ENCODE measurements at regions not wholly inside any gene's neighbourhood (a gene's known extent, or its start where the extent isn't known, plus 50 kb on each side); places are given as distances from the start of the nearest gene placed in this dataset.
"Not testable (repeated sequence)": the region's sequence is repeated elsewhere in the genome, so short reads cannot be mapped to it uniquely, and the experiment has no call there.

DNA sequence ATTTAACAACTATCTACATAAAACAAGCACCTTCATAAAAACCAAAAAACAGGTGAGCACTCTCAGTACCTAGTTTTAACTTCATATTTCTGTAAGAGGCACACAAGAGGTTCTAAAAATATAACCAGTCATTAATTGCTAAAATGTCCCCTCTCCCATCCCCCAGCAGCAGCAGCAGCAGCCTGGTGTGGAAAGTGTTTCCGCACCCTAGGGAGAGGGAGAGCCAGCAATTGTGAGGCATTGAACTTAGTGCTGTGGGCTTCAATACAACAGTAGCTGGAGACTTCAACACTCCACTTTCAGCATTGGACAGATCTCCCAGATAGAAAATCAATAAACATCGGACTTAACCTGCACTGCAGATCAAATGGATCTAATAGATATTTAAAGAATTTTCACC, 1158.5 kb downstream of the JRKL start:
- no peak for DNase-seq (ENCODE audit: low read depth in 2 of 2)

DNA sequence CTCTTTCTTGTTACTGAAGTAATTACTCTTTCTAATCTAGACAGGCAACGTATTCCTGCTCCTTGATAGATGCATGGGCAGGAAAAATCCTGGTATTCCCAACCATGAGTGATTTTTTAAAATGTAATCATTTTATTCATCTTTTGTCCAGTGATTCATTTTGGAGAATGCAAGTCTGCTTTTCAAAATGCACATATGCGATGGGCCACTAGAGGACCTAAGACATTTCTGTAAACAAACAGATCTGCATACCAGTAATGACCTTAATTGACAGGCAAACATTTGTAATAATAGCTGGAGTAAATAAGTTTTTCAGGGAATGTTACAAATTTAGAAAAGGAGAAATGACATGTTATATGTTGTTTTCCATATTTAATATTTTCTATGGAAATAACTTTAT, 1167.6 kb downstream of the JRKL start:
- no peak for DNase-seq (ENCODE audit: low read depth in 2 of 2)

DNA sequence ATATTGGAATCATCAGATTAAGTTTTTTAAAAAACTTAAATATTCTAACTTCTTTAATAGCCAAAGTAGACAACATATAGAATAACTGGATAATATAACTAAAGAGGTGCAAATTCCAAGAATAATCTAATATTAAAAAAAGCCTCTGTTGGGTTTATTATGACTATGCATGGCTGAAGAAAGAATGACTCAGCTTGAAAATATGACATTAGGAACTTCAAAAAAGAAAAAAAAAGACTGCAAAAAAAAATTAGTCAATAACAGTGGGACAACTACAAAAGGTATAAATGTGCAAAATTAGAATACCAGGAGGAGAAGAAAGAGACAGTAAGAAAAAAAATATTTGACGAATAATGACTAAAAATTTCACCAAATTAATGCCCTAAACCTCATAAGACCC, 1178.0 kb downstream of the JRKL start:
- no peak for DNase-seq (ENCODE audit: low read depth in 2 of 2)

DNA sequence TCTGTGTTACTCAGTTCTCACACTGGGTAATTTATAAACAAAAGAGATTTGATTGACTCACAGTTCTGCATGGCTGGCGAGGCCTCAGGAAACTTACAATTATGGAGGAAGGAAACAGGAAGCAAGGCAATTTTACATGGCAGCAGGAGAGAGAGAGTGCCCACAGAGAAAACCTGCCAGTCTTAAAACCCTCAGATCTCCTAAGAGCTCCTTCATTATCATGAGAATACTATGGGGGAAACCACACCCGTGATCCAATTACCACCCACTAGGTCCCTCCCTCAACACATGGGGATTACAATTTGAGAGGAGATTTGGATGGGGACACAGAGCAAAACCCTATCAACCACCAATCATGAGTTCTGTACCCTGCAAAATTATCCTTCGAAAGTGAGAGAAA, 1180.8 kb downstream of the JRKL start:
- DNase-seq (ENCODE audit: low read depth in 2 of 2): no peak

DNA sequence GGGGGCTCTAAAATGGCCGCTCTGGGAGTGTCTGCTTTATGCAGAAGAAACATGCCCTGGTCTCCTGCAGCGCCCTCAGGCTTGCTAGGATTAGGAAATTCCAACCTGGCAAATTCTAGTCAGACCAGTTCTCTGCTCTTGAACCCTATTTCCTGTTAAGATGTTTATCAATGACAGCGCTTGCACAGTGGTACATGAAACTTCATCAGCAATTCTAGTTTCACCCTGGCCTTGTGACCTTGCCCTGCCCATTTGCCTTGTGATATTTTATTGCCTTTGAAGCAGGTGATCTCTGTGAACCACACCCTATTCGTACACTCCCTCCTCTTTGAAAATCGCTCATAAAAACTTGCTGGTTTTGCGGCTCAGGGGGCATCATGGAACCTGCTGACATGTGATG, 1184.0 kb downstream of the JRKL start:
- DNase-seq (ENCODE audit: low read depth in 2 of 2): not testable (repeated sequence)

DNA sequence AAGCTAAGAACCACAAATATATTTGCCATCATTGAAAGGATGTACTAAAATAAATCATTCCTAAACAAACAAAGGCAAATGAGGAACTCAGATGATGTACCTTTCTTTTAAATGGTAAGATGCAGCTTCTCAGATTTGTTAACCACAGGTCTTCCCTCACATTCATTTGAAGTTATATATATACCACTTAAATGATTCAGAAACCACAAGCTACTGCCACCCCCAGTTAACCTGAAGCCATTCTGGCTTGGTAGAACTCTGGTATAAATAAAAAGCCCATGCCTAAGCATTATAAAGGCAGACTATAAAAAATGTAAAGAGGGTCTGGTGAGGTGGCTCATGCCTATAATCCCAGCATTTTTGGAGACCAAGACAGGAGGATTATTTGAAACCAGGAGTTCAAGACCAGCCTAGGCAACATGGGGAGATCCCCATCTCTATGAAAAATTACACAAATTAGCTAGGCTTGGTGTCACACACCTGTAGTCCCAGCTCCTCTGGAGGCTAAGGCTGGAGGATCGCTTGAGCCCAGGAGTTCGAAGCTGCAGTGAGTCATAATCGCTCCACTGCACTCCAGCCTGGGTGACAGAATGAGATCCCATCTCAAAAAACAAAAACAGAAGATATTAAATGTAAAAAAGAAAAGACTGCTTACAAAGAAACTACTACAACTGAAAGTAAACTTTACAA, 1185.3 kb downstream of the JRKL start:
- DNase-seq (ENCODE audit: low read depth in 2 of 2): no peak

DNA sequence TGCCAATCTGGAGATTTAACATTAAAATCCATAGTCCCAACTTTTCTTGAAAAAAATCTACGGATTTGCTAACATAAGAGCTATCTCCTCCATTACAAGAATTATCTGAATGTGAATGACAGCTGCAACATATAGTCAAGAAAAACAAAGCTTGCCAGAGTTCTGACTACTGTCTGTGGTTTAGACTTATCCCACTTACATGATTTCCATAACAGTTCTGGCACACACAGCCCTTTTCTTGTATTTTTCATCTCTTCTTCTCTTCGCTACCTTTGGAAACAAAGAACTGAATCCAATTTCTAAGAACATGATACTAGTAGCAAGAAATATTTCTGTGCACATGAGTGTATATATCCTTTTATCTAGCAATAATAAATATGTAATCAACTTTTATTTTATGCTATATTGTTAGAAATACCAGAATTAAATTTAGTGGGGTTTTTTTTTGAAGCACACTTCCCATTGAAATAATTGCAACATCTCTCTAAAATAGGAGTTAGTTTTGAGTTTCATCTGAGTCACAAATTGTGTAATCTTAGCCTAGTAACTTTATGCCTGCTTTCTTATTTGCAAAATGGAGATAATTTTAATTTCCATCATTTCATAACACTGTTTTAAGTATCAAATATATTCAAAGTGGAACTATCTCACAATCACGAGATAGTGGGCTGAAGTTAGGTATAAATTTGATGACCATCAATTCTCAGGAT, 1217.6 kb downstream of the JRKL start:
- no peak for DNase-seq (ENCODE audit: low read depth in 2 of 2)

DNA sequence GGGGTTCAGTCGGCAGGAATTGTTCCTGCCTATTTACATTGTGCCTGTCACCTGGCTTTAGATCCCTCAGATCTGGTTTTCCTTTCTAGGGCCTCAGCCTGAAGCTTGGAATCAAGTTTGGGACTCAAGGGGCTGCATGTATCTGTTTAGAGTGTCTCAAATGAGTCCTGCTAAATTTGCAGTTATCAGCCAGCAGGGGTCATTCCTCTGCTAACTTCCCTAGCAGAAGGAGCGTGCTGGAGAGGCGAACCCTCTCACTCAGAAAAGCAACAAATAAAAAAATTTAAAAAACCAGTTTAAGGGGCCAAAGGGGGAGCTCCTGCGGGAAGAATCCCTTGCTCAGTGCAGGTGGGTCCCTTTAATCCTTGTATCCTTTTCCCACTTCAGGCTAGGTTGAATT, 1220.2 kb downstream of the JRKL start:
- DNase-seq (ENCODE audit: low read depth in 2 of 2): no peak

DNA sequence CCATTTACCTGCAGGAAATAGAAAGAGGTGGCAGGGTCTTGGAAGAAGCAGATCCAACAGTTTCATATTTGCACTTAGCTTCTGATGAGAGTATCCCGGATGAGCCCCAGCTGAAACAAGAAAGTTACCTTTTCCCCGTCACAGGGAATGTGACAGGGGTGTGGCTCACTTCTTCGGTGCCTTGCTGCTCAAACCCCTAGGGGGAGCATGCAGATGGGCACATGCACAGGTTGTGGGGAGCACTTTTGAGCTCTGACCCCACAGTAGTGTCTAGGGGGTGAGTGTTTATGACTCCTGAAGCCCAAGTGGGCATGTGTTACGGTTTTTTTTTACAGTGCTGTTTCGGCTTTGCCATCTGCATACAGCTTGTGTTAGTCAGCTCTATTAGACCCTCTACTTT, 1221.0 kb downstream of the JRKL start:
- DNase-seq (ENCODE audit: low read depth in 2 of 2): no peak

DNA sequence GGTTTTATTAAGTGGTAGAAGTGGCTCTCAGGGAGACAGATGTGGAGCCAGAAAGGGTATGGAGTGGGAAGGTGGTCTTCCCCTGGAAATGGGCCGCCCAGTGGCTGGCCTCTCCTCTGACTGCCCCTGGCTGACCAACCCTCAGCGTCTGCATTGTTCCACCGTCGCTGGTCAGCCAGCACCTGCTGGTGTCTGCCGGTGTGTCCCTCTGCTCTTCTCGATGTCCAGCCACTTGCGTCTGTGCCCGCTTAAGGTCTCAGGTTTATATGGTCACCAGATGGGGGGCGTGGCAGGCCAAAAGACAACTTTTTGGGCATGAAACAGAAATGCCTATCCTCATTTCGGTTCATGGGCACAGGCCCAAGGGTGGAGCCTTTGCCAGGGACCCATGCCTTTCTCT, 1221.5 kb downstream of the JRKL start:
- DNase-seq (ENCODE audit: low read depth in 2 of 2): no peak

DNA sequence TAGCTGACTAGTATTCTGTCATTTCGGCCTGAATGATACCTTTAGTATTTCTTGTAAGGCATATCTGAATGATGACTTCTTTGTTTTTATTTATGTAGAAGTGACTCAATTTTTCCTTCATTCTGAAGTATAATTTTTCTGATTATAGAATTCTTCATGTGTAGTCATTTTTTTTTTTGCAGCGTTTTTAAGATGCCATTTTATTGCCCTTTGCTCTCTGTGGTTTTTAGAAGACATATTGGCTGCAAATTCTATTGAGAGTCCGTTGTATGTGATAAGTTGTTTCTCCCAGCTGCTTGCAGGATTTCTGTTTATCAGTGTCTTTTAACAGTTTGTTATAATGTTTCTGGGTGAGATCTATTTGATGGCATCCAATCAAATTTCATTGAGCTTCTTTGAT, 1224.8 kb downstream of the JRKL start:
- DNase-seq (ENCODE audit: low read depth in 2 of 2): no peak

DNA sequence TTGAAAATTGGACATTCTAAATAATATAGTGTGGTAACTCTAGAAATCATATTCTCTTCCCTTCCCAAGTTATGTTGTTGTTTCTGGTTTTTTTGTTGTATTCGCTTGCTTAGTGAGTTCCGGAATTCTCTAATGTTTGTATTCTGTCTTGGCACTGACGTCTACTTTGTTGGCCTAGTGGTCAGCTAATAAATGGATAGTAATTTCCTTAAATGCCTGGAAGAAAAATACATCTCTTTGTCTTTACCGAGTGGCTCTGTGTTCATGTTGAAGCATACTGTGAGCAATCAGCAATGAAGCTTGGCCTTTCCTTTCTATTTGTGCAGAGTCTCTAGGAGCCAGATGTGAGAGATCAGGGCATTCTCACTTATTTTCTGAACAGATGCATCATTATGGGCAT, 1225.7 kb downstream of the JRKL start:
- DNase-seq (ENCODE audit: low read depth in 2 of 2): no peak

DNA sequence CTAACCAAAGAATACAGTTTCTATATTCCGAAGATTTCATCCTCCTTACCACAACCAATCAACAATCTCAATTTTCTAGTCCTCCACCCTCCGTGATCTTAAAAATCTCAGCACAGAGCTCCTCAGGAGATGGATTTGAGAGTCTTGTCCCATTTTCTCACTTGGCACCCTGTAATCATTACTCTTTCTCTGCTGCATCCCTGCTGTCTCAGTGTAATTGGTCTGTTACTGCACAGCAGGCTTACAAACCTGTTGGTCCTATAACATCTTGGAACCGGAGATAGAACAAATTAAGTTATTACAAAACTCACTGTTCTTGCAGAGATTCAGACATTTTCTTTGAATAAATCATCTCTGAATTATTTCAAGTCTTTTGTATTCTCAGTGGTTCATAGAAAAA, 1227.2 kb downstream of the JRKL start:
- DNase-seq (ENCODE audit: low read depth in 2 of 2): no peak

DNA sequence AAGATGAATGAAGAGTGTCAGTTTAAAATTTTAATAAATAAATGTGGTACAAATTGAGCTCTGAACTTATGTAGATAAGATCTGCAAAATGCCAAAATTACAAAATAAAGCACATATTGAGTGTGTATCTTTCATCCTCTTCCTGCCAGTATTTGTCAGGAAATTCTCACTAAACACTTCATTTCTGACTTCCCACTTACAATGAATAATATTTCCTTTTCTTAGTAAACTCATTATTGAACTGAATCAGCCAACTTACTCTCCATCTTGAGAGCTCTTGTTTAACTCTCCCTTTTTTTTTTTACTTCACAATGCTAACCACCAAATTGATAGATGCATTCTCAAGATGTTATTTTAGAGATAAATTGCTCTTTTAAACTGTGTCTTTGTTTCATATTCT, 1230.2 kb downstream of the JRKL start:
- DNase-seq (ENCODE audit: low read depth in 2 of 2): no peak

DNA sequence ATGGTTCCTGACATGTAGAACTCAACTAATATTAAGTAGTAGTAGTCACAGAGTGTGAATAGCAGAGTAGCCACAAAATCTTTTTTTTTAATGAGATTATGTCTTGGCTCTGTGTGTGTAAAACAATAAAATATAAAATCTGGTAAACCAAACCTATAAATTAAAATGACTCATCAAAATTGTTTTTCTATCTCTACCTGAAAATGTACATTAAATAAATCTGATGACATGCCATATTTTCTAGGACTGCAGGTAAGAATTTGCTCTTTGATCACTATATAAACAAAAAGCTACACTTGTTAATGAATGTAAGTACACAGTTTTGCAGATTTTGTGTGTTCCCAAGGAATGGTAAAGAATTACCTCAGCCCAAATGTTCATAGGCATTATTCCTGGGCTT, 1231.5 kb downstream of the JRKL start:
- no peak for DNase-seq (ENCODE audit: low read depth in 2 of 2)

DNA sequence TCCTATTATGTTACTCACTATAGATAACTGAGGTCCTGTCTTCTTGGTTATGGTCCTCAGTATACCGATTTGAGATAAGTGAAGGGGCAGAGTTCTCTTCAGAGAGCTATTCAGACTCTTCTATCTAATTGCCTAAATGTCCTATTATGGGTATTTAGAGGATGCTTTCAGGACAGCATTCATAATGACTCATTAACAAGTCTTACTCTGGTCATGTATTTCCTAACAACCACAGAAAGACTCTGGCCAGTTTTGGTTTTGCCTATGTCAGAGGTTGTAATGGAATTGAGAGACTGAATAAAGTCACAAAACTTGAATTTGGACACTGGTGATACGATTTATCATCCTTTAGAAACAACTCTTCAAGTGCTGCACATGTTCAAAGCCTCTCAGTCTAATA, 1233.0 kb downstream of the JRKL start:
- DNase-seq (ENCODE audit: low read depth in 2 of 2): no peak

DNA sequence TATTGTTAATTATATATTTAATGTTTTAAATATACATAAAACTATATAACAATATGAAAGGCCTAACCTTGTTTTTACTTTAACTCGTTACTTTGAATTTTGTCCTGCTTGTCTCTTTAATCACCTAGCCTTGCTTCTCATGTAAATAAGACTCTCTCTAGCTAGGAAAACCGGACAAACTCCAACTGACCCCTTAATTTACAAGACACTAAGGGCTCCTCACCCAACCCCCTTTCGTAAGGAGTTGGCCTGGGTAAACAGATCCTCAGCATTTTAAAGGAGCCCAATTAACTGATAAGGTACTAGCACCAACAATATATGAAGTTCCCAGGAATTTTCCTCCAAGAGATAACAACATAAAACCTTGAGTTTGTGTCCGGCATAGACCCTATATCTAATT, 1246.9 kb downstream of the JRKL start:
- DNase-seq (ENCODE audit: low read depth in 2 of 2): not testable (repeated sequence)

DNA sequence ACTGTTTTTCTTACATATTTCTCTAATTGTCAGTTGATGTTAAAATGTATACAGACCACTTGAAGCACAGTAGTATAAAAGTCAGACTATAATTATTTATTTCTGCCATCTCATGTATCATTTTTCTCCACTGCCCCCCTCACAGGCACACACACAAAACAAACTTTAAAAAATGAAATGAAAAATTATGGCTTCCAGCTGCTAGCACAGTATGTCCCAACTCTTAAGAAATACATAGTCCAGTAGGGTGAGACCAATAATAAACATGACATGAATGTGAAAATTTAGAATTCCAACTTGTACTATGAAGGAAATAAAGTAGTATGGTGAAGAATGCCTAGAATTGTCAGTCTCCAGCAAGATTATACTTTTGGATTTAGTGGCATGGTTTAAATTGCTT, 1247.9 kb downstream of the JRKL start:
- no peak for DNase-seq (ENCODE audit: low read depth in 2 of 2)

DNA sequence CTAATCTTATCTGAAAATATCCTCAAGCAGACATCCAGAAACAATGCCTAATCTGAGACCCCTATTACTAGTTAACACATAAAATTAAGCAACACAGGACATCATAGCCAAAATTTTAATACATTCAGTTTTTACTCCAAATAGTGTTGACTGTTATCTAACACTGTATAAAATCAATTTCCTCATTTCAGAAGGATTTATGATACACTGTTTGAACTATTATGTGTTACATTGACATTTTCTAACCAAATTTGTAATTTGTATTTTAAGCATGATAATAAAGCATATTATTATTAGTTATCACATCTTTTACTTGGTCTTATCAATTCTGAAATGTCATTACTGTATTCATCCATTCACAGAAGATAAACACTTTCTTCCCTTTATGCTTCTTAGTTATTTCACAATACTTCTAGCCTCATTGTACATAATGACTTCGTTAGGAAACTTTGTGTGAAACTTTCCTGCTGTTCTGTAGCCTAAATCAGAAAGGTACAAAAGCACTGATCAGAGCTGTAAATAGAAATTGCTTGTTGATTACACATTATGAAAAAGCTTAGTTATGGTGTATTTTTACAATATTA, 1248.9 kb downstream of the JRKL start:
- no peak for DNase-seq (ENCODE audit: low read depth in 2 of 2)

DNA sequence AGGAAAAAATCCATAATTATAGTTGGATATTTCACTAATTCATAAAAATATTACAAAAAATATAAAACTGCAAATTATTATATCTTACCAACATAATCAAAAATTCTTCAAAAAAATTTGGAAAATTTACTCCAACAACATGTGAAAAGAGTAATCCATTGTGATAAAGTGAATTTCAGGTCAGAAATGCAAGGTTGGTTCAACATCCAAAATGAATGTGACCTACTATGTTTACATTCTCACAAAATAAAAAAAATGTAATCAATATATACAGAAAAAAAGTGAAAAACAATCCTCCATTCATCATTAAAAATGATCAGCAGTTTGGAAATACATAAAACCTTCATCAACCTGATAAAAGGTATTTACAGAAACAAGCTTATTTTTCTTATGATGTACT, 1252.2 kb downstream of the JRKL start:
- DNase-seq (ENCODE audit: low read depth in 2 of 2): no peak

DNA sequence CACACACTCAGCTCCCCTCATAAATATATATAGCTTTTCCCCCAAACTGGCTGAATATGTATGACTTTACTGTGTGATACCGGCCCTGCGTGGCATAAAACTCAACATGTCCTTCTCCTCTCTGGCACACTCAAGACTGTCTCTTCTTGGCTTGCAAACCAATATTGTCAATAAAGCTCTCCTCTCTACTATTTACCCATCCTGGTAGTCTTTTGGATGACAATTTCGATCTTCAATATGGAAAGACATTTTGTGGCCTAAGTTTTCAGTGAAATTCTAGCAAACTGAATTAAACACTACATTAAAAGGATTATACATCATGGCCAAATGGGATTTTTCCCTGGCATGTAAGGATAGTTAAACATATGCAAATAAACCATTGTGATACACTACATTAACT, 1255.9 kb downstream of the JRKL start:
- no peak for DNase-seq (ENCODE audit: low read depth in 2 of 2)

DNA sequence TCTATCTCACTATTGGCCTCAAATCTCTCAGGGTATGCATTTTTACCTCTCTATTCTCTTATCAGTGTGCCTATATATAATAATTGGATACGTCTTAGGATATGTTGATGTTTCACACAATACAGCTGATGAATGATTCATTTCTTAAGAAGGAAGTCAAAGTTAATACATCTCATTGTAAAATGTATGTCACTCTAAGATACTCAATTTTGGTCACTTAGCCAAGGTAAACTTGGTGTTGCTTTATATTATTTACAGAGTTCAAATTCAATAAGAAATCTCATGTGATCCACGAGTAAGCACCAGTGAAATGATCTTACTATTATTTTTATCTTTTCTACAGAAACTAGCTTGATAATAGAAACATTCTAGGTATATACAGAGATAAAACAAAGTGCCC, 1266.5 kb downstream of the JRKL start:
- no peak for DNase-seq (ENCODE audit: low read depth in 2 of 2)

DNA sequence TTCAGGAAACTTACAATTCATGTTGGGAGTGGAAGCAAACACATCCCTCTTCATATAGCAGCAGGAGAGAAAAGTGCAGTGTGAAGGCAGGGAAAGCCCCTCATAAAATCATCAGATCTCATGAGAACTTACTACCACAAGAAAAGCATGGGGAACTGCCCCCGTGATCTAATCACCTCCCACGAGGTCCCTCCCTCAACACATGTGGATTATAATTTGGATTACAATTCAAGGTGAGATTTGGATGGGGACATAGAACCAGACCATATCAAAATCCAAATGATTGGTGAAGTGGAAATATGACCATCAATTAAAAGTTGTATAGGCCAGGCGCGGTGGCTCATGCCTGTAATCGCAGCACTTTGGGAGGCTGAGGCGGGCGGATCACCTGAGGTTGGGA, 1268.0 kb downstream of the JRKL start:
- no peak for DNase-seq (ENCODE audit: low read depth in 2 of 2)

DNA sequence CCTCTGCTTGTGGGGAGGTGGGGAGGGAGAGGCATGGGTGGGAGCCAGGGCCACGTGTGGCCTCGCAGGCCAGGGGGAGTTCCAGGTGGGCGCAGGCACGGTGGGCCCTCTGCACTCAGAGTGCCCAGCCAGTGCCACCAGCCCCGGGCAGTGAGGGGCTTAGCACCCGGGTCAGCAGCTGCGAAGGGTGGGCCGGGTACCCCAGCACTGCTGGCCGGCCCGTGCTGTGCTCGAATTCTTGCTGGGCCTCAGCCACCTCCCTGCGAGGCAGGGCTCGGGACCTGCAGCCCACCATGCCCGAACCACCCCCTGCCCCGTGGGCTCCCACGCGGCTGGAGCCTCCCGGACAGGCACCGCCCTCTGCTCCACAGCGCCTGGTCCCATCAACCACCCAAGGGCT, 1277.2 kb downstream of the JRKL start:
- no peak for DNase-seq (ENCODE audit: low read depth in 2 of 2)
